ENCODE measurements at regions not wholly inside any gene's neighbourhood (a gene's known extent, or its start where the extent isn't known, plus 50 kb on each side); places are given as distances from the start of the nearest gene placed in this dataset.

DNA sequence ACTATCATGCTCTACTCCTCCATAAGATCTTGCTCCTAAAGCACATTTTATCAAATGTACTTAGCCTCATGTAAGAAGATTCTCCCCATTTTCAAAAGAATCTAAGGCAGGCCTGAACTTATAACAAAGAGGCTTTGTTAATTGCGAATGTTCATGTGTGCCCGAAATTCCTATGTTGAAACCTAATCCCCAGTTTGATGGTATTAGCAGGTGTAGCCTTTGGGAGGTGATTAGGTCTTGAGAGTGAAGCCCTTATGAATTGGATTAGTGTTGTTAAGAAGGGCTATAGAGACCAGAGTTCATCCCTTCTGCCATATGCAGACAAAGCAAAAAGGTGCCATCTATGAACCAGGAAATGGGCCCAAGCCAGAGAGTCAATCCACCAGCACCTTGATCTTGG, 234.5 kb downstream of the PAX3 start:
- DNase-seq (ENCODE audit: low read depth in 2 of 2) = no peak

DNA sequence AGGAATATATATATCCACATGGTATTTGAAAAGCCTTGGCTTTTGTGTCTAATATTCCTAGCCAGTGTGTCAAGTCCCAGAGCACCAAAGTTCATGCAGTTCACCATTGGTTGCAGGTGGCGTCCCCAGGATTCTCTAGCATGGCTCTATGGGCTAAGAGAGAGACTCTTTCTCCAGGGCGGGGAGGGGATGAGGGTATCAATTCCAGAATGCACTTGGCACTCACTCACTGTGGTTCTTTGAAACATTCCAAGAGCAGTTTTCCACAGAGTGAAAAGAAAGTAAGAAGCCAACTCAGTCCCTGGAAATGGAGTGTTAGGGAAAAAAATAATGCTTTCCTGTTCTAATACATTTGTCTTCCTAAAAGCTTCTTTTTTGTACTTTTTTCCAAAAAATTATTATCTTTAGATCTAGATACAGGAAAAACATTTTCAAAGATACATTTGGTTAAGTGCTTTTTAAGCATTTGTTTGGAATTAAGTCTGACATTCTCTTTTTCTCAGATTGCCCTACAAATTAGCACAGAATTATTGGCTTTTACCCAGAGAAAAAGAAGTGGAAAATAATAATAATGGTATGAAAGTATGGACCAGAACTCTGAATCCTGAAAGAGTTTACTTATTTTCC, 239.9 kb downstream of the PAX3 start:
- no peak for DNase-seq (ENCODE audit: low read depth in 2 of 2)

GRCh38 chr2:222057347-222058073, 241.3 kb downstream of the PAX3 start:
- peak in 1 of 2 donors; percentile 10 for DNase-seq (ENCODE audit: low read depth in 2 of 2)

GRCh38 chr2:222055328-222055727, 243.5 kb downstream of the PAX3 start:
- DNase-seq (ENCODE audit: low read depth in 2 of 2) = no peak

DNA sequence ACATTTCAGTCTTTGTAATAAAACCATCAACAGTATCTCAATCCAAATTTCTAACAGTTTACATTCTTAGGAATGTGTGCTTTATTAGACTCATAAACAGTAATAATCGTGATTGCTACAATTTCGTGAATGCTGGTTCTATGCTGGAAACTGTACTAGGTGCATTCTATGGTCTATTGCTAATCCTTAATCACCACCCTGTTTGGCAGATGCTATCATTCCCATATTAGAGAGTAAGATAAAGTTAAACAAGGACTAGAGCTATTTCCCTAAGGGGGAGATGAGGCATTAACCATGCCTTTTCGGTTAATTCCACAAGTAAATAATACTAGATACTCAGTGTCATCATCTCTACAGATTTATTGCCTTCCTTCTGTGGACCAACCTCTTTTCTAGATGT, 244.0 kb downstream of the PAX3 start:
- DNase-seq (ENCODE audit: low read depth in 2 of 2) = no peak

GRCh38 chr2:222052934-222053367, 245.8 kb downstream of the PAX3 start:
- DNase-seq (ENCODE audit: low read depth in 2 of 2) = no peak

- no peak for DNase-seq (ENCODE audit: low read depth in 2 of 2)
Observed at GRCh38 chr2:222050981-222051380, 247.8 kb downstream of the PAX3 start.

DNA sequence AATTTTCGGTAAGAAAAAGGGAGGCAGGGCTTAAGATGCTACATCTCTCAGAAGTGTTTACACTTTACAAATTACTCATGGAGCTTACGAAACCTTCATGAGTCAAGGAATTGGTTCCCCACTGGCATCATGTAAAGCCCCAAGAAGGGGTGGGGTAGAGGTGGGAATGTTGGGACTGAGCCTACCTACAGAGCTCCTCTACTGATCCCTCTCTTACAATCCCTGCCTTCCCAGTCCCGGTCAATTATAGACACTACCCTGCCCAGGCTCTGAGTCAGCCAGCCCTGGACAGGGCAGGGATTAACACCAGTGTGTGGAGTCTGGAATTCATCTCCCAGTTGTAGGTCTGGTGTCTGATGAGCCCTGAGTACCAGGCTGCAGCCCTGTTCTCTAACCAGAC, 248.9 kb downstream of the PAX3 start:
- no peak for DNase-seq (ENCODE audit: low read depth in 2 of 2)

- no peak for DNase-seq (ENCODE audit: low read depth in 2 of 2)
Observed at GRCh38 chr2:222043897-222044296, 254.9 kb downstream of the PAX3 start.

GRCh38 chr2:222042666-222043065, 256.1 kb downstream of the PAX3 start:
- no peak for DNase-seq (ENCODE audit: low read depth in 2 of 2)

GRCh38 chr2:222040333-222040732, 258.5 kb downstream of the PAX3 start:
- DNase-seq (ENCODE audit: low read depth in 2 of 2) = no peak

GRCh38 chr2:222039821-222040220, 259.0 kb downstream of the PAX3 start:
- no peak for DNase-seq (ENCODE audit: low read depth in 2 of 2)

- peak in 1 of 2 donors; percentile 7 for DNase-seq (ENCODE audit: low read depth in 2 of 2)
Observed at GRCh38 chr2:222038067-222038802, 260.6 kb downstream of the PAX3 start.

DNA sequence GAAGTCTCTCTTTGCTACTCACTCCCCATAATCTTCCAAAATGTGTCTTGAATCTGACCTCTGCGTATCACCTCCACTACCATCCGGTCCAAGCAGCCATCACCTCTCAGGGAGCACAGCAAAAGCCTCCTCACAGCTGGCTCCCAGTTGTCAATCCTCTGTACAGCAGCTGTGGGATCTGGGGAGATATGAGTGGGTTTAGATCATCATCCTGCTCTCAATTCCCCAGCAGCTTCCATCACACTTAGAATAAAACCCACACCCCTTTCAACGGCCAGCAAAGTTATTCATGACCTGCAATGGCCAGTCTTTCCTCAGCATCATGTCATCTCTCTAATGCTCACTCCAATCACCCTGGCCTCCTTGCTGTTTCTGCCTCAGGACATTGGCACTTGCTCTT, 261.6 kb downstream of the PAX3 start:
- no peak for DNase-seq (ENCODE audit: low read depth in 2 of 2)

GRCh38 chr2:222034058-222034457, 264.7 kb downstream of the PAX3 start:
- no peak for DNase-seq (ENCODE audit: low read depth in 2 of 2)

- no peak for DNase-seq (ENCODE audit: low read depth in 2 of 2)
Observed at GRCh38 chr2:222033541-222033940, 265.3 kb downstream of the PAX3 start.

DNA sequence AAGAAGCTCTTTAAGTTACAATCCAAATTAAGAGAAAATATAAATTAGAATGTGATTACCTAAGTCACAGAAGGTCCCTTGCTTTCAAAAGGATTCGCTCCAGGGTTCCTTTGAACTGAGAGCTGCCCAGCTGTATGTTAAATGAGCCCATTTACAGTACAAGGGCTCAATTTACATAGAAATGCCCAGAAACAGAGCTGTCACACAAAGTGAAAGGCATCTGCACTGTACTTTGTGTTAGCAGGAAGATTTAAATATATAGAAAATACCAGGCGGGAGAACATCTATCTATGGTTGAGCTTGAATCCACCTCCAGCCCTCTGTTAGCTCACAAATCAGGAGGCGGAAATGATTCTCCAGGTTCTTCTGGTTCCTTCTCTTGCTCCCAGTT, 272.9 kb downstream of the PAX3 start:
- no peak for DNase-seq (ENCODE audit: low read depth in 2 of 2)

DNA sequence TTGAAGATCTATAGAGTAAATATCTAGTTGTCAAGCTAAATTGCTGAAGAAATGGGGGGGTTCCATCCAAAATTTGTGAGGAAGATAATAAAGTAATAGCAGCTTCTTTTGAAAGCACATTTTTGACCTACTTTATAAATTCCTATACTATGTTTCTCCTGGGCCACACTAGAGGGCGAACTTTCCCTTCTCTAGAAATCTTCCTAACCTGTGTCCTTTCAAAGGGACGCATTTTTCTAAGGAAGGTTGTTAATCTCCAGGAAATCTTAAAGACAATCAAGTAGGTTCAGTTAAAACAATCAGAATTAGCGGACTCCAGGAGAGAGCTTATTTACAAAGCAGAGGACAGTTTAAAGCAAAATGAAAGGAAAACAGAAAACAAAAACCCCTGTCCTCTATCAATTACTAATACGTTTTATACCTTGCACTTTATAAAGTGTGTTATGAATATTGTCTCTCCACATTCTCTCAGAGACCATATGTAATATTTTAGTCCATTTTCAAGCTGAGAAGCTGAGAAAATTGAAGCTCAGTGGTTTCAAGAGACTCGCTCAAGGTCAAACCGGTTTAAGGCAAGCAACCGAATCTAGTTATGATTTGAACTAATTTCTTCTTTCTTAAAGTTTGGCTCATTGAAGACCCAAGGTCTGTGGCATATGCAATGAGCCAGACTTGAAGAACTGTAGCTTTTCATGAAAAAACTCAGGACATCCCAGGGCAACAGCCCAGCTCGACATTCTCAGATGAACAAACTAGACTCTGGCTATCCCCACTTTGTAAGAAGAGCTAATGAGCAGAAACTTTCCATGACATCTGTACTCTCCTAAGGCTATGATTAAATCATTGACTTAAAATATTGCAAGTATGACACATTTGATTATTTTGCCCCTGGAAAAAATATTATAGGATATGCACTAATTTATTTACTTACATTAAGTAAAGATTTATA, 273.6 kb downstream of the PAX3 start:
- DNase-seq (ENCODE audit: low read depth in 2 of 2) = peak; percentile 41 to 52

- no peak for DNase-seq (ENCODE audit: low read depth in 2 of 2)
Observed at GRCh38 chr2:222017252-222017850, 281.4 kb downstream of the PAX3 start.

DNA sequence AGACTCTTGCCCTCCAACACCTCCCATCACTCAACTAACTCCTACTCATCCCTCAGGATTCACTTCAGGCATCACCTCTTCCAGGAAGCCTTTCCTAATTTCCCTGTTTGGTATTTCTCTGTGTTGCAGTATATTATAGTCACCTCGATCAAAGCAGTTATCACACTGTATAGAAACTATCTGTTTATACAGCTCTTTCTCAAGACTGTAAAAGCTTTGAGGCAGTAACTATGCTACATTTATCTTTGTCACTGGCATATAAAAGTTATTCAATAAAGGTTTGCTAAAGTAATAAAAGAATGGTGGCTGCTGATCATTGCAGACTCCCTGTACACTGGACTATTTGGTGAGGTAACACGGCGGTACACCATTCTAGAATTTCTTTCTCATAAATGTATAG, 284.9 kb downstream of the PAX3 start:
- DNase-seq (ENCODE audit: low read depth in 2 of 2) = no peak

GRCh38 chr2:222000326-222000725, 298.5 kb downstream of the PAX3 start:
- peak in 1 of 2 donors; percentile 79 for DNase-seq (ENCODE audit: low read depth in 2 of 2)
